K562 (cell line): ENCODE measurements at regions not wholly inside any gene's neighbourhood (a gene's known extent, or its start where the extent isn't known, plus 50 kb on each side); places are given as distances from the start of the nearest gene placed in this dataset.

ENCODE experiments used
- CREB5 ChIP-seq: fragments of 250-450 bp; sonication (Bioruptor Pico); IDR thresholded peaks from 2 replicates; pipeline ENCODE4 v1.5.0; 2020; ENCODE audit warnings: mild to moderate bottlenecking
- CXXC5 ChIP-seq: fragments of 250-450 bp; sonication (Bioruptor Pico); IDR thresholded peaks from 2 replicates; pipeline ENCODE4 v1.8.0; 2022; ENCODE audit warnings: inconsistent platforms, mild to moderate bottlenecking, moderate library complexity
- FOXA1 ChIP-seq: fragments of 450-650 bp; IDR thresholded peaks from 2 replicates; pipeline ENCODE4 v1.6.1; 2016; ENCODE audit warnings: mild to moderate bottlenecking, borderline replicate concordance
- GABPB2 ChIP-seq: fragments of 250-450 bp; sonication (Bioruptor Pico); conservative IDR thresholded peaks from 2 replicates; pipeline ENCODE4 v1.5.1; 2021; ENCODE audit warnings: mild to moderate bottlenecking
- MCM7 ChIP-seq, 2 experiments: fragments of 450-650 bp; IDR thresholded peaks; 2 replicates each; pipeline ENCODE4 v1.6.1; 2016 to 2018
- NCOR1 ChIP-seq: fragments of 450-650 bp; IDR thresholded peaks from 2 replicates; pipeline ENCODE4 v1.6.1; 2016; ENCODE audit warnings: mild to moderate bottlenecking, moderate library complexity
- RERE ChIP-seq: sonication (generic); formaldehyde crosslinking; IDR thresholded peaks from 2 replicates; pipeline ENCODE4 v1.8.0; 2023; ENCODE audit warnings: missing genetic modification reagents, mild to moderate bottlenecking, borderline replicate concordance
- REST ChIP-seq, 2 experiments: fragments of 450-650 bp; formaldehyde crosslinking in 1 of 2; IDR thresholded peaks; 2 replicates each; pipeline versions ENCODE4 v1.4.0 to v1.6.1; 2014 to 2020; ENCODE audit warnings: mild to moderate bottlenecking in 2 of 2, borderline replicate concordance in 1 of 2, low read depth in 1 of 2
- SIRT6 ChIP-seq: IDR thresholded peaks from one replicate; pipeline ENCODE4 v1.6.1; 2012; ENCODE audit warnings: low read depth, mild to moderate bottlenecking, control low read depth, inconsistent platforms, low read length, moderate library complexity
- TAL1 ChIP-seq: fragments of 450-650 bp; IDR thresholded peaks from 2 replicates; pipeline ENCODE4 v1.6.1; 2016; ENCODE audit warnings: mild to moderate bottlenecking
- ZBED1 ChIP-seq: IDR thresholded peaks from 2 replicates; pipeline ENCODE4 v1.6.1; 2014
- ZNF77 ChIP-seq: fragments of 250-450 bp; sonication (Bioruptor Pico); IDR thresholded peaks from 2 replicates; pipeline ENCODE4 v1.5.0; 2020
- ZZZ3 ChIP-seq: fragments of 450-650 bp; IDR thresholded peaks from 2 replicates; pipeline ENCODE4 v1.6.1; 2016; ENCODE audit warnings: antibody characterized with exemption, mild to moderate bottlenecking, moderate library complexity

- no peak for TF ChIP-seq CREB5 (CRISPR knock-in tag)
- no peak for TF ChIP-seq REST (IDR thresholded peaks at IDR 0.05; ENCODE audit: borderline replicate concordance)
- no peak for TF ChIP-seq REST (CRISPR knock-in tag; IDR thresholded peaks at IDR 0.05; ENCODE audit: low read depth)
- TF ChIP-seq RERE (CRISPR knock-in tag), result no peak
- no peak for TF ChIP-seq ZNF77 (CRISPR knock-in tag)
- peak; percentile 83 for TF ChIP-seq TAL1
- no peak for TF ChIP-seq SIRT6
- no peak for TF ChIP-seq GABPB2 (CRISPR knock-in tag)
- peak; percentile 78 for TF ChIP-seq CXXC5
- TF ChIP-seq ZBED1, result no peak
- TF ChIP-seq ZZZ3, result no peak
- TF ChIP-seq FOXA1, result no peak
- TF ChIP-seq MCM7 (IDR thresholded peaks at IDR 0.05), result no peak
- peak; percentile 86 for TF ChIP-seq NCOR1
Observed at GRCh38 chr18:22557168-22557941, 139.6 kb upstream of the CTAGE1 start (continued).
